ENCODE measurements at regions not wholly inside any gene's neighbourhood (a gene's known extent, or its start where the extent isn't known, plus 50 kb on each side); places are given as distances from the start of the nearest gene placed in this dataset.

- H3K27me3 ChIP-seq, result no peaks in the 10 kb centered on the region
- no peak overlapping the region for H3K4me3 ChIP-seq
- H3K9me3 ChIP-seq, result no peaks in the 10 kb centered on the region
- H3K4me1 ChIP-seq, result no peaks in the 10 kb centered on the region
- in situ Hi-C loops (cut with MboI; ENCODE audit: low pct_ligation_motif_present in 1 of 4, low pct_unique_long_range_greater_than_20kb in 1 of 4, low sequenced_read_pairs in 3 of 4) (no loop called here), intact Hi-C loops (cut with DNase I; ENCODE audit: low total_unique reads) (no loop called here)
- no peak for DNase-seq
- 67% methylated on average over 1 of the region's 1 CpG; no CpG with 5 or more reads in 1 of the 2 donors for WGBS, 2 donors (ENCODE audit: low coverage in 1 of 2)
- no peaks in the 10 kb centered on the region for H3K36me3 ChIP-seq
- no peak overlapping the region for H3K27ac ChIP-seq
- TF ChIP-seq POLR2AphosphoS5 (IDR thresholded peaks at IDR 0.05) (no peak), CTCF (IDR thresholded peaks at IDR 0.05) (no peak), POLR2A (IDR thresholded peaks at IDR 0.05) (no peak), EP300 (IDR thresholded peaks at IDR 0.05; ENCODE audit: low read depth) (no peak)
Observed at GRCh38 chr3:86481636-86482035, 509.3 kb downstream of the VGLL3 start.

- no peaks in the 10 kb centered on the region for H3K9me3 ChIP-seq
- in situ Hi-C loops (cut with MboI; ENCODE audit: low pct_ligation_motif_present in 1 of 4, low pct_unique_long_range_greater_than_20kb in 1 of 4, low sequenced_read_pairs in 3 of 4), result no loop called here
- no peaks in the 10 kb centered on the region for H3K36me3 ChIP-seq
- no peak overlapping the region for H3K27ac ChIP-seq
- DNase-seq, result no peak
- no peak overlapping the region for H3K4me3 ChIP-seq
- intact Hi-C loops (cut with DNase I; ENCODE audit: low total_unique reads), result no loop called here
- H3K27me3 ChIP-seq, result no peaks in the 10 kb centered on the region
- no peak for TF ChIP-seq EP300 (IDR thresholded peaks at IDR 0.05; ENCODE audit: low read depth)
- TF ChIP-seq CTCF (IDR thresholded peaks at IDR 0.05), result no peak
- TF ChIP-seq POLR2AphosphoS5 (IDR thresholded peaks at IDR 0.05), result no peak
- TF ChIP-seq POLR2A (IDR thresholded peaks at IDR 0.05), result no peak
- H3K4me1 ChIP-seq, result no peaks in the 10 kb centered on the region
Observed at GRCh38 chr3:86481031-86481430, 509.9 kb downstream of the VGLL3 start.

GRCh38 chr3:86464180-86464579, 526.8 kb downstream of the VGLL3 start:
- no peaks in the 10 kb centered on the region for H3K27me3 ChIP-seq
- TF ChIP-seq EP300 (IDR thresholded peaks at IDR 0.05; ENCODE audit: low read depth) (no peak), POLR2A (IDR thresholded peaks at IDR 0.05) (no peak), CTCF (IDR thresholded peaks at IDR 0.05) (no peak), POLR2AphosphoS5 (IDR thresholded peaks at IDR 0.05) (no peak)
- in situ Hi-C loops (cut with MboI; ENCODE audit: low pct_ligation_motif_present in 1 of 4, low pct_unique_long_range_greater_than_20kb in 1 of 4, low sequenced_read_pairs in 3 of 4), result no loop called here
- no peak overlapping the region for H3K27ac ChIP-seq
- H3K9me3 ChIP-seq, result no peaks in the 10 kb centered on the region
- H3K36me3 ChIP-seq, result no peaks in the 10 kb centered on the region
- intact Hi-C loops (cut with DNase I; ENCODE audit: low total_unique reads), result no loop called here
- H3K4me1 ChIP-seq, result no peaks in the 10 kb centered on the region
- DNase-seq, result no peak
- no peak overlapping the region for H3K4me3 ChIP-seq

GRCh38 chr3:86451749-86452148, 539.2 kb downstream of the VGLL3 start:
- Histone ChIP-seq H3K9me3 (no peaks in the 10 kb centered on the region), H3K36me3 (no peaks in the 10 kb centered on the region), H3K27me3 (no peaks in the 10 kb centered on the region), H3K4me1 (no peaks in the 10 kb centered on the region), H3K4me3 (no peak overlapping the region), H3K27ac (no peak overlapping the region)
- intact Hi-C loops (cut with DNase I; ENCODE audit: low total_unique reads) (no loop called here), in situ Hi-C loops (cut with MboI; ENCODE audit: low pct_ligation_motif_present in 1 of 4, low pct_unique_long_range_greater_than_20kb in 1 of 4, low sequenced_read_pairs in 3 of 4) (no loop called here)
- no peak for TF ChIP-seq POLR2A (IDR thresholded peaks at IDR 0.05)
- TF ChIP-seq POLR2AphosphoS5 (IDR thresholded peaks at IDR 0.05), result no peak
- TF ChIP-seq CTCF (IDR thresholded peaks at IDR 0.05), result no peak
- no peak for TF ChIP-seq EP300 (IDR thresholded peaks at IDR 0.05; ENCODE audit: low read depth)
- no peak for DNase-seq
- WGBS, 2 donors (ENCODE audit: low coverage in 1 of 2), result 64% methylated on average over 2 to 3 of the region's 3 CpGs

All from transverse colon (tissue), 4 donors.